ENCODE measurements at regions not wholly inside any gene's neighbourhood (a gene's known extent, or its start where the extent isn't known, plus 50 kb on each side); places are given as distances from the start of the nearest gene placed in this dataset.

- no peak for TF ChIP-seq CTCF (IDR thresholded peaks at IDR 0.05)
- H3K27ac ChIP-seq: no peak overlapping the region
- intact Hi-C loops (cut with DNase I): no loop called here
- no peaks in the 10 kb centered on the region for H3K4me1 ChIP-seq
- DNase-seq (no peak), ATAC-seq (no peak)
- H3K36me3 ChIP-seq: no peaks in the 10 kb centered on the region
- H3K4me3 ChIP-seq: no peak overlapping the region
- no peaks in the 10 kb centered on the region for H3K9me3 ChIP-seq
- H3K27me3 ChIP-seq: no peaks in the 10 kb centered on the region
Observed at GRCh38 chr1:72483846-72484357, 201.6 kb upstream of the NEGR1 start.

GRCh38 chr1:72482736-72483413, 200.5 kb upstream of the NEGR1 start:
- Histone ChIP-seq H3K27ac (no peak overlapping the region), H3K4me3 (no peak overlapping the region), H3K27me3 (no peaks in the 10 kb centered on the region), H3K36me3 (no peaks in the 10 kb centered on the region), H3K9me3 (no peaks in the 10 kb centered on the region), H3K4me1 (no peaks in the 10 kb centered on the region)
- no peak for TF ChIP-seq CTCF (IDR thresholded peaks at IDR 0.05)
- ATAC-seq (no peak), DNase-seq (no peak)
- intact Hi-C loops (cut with DNase I): no loop called here

- TF ChIP-seq CTCF (IDR thresholded peaks at IDR 0.05): no peak
- Histone ChIP-seq H3K27me3 (no peaks in the 10 kb centered on the region), H3K36me3 (no peaks in the 10 kb centered on the region), H3K4me1 (no peaks in the 10 kb centered on the region), H3K9me3 (no peaks in the 10 kb centered on the region), H3K4me3 (no peak overlapping the region), H3K27ac (no peak overlapping the region)
- intact Hi-C loops (cut with DNase I): no loop called here
- DNase-seq (no peak), ATAC-seq (no peak)
Observed at GRCh38 chr1:72481420-72481970, 199.2 kb upstream of the NEGR1 start.

- intact Hi-C loops (cut with DNase I): no loop called here
- TF ChIP-seq CTCF (IDR thresholded peaks at IDR 0.05): no peak
- Histone ChIP-seq H3K4me1 (no peaks in the 10 kb centered on the region), H3K4me3 (no peak overlapping the region), H3K27ac (no peak overlapping the region), H3K27me3 (no peaks in the 10 kb centered on the region), H3K9me3 (no peaks in the 10 kb centered on the region), H3K36me3 (no peaks in the 10 kb centered on the region)
- no peak for DNase-seq
- no peak for ATAC-seq
Observed at GRCh38 chr1:72466376-72466775, 184.0 kb upstream of the NEGR1 start.

- no peak overlapping the region for H3K27ac ChIP-seq
- DNase-seq (no peak), ATAC-seq (no peak)
- H3K9me3 ChIP-seq: no peaks in the 10 kb centered on the region
- H3K4me1 ChIP-seq: no peaks in the 10 kb centered on the region
- H3K36me3 ChIP-seq: no peaks in the 10 kb centered on the region
- H3K27me3 ChIP-seq: no peaks in the 10 kb centered on the region
- intact Hi-C loops (cut with DNase I): no loop called here
- no peak for TF ChIP-seq CTCF (IDR thresholded peaks at IDR 0.05)
- H3K4me3 ChIP-seq: no peak overlapping the region
Observed at GRCh38 chr1:72462186-72462905, 180.0 kb upstream of the NEGR1 start.
